ENCODE measurements at regions not wholly inside any gene's neighbourhood (a gene's known extent, or its start where the extent isn't known, plus 50 kb on each side); places are given as distances from the start of the nearest gene placed in this dataset.

DNA sequence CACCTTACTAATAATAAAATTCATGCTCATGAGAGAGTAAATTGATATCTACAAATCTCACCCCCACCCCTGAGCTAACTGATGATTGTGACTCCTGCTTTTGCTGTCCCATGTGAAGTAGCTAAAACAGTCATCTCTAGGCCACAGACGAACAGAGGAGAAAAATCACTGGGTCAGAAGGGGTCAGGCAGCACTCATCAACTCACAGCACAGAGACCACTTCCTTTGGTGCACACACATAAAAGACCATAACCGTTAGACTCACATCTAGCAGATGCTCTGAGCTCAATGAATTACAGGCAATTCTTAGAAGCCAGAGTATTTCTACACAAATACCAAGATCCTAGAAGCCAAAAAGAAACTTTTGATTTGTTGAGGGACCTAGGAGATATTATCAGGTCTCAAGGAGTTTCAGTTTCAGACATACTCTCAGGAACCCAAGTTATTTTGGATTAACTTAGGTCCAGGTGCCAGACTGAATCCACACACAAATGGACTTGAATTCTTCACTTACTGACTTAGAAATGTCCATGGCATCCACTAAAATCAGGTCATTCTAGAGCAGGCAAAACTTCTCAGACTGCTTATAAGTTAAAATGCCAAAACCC lies 65.0 kb upstream of the TES start:
- no peak for DNase-seq (ENCODE audit: low read depth in 3 of 3, low spot score in 1 of 3)

DNA sequence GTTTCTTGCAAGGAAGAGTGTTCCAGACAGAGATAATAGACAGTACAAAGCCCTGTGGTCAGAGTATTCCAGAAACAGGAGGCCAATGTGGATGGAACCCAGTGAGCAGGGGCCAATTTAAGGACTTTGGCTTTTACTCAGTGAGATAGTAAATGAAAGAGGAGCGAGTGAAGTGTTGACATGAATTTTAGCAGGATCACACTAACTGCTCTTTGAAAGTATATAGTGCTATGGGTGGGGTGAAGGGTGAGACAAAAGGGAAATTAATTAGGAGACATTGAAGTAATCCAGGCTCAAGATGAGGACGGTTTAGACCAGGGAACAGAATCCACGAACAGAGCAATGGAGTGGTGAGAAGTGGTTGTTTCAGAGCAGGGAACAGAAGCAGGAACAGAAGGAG lies 62.2 kb upstream of the TES start:
- DNase-seq (ENCODE audit: low read depth in 3 of 3, low spot score in 1 of 3), result no peak

DNA sequence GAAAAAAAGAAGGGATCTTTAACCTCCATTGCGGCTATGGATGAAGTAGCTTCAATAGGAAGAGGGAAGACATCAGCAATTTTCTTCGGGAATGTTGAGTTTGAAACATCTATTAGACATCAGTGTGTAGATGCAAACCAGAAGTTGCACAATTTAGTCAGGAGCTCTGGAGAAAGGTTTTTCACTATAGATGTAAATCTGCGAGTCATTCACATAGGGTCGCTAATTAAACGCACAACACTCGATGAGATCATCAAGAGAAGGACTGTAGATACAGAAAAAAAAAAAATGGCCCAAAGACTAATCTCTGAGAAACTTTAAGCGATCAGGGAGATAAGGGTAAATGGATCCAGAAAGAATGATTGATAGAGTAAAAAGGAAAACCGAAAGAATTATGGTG lies 61.7 kb upstream of the TES start:
- no peak for DNase-seq (ENCODE audit: low read depth in 3 of 3, low spot score in 1 of 3)

DNA sequence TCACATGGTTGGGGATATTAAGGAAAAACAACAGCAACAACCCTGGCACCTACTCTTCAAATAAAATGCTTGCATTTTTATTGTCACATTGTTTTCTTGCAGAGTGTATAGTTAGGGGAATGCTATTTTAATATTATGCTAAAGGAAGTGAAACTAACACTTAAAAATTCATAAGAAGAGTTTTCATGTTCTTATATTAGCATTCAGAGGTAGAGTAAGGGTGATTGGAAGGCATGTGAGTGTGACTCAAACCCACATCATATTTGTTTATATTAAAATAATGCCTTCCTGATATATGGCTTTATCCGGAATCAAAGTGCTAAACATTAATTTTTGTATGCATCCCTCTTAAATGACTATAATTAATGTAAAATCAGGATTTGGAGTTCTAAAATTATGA lies 59.8 kb upstream of the TES start:
- no peak for DNase-seq (ENCODE audit: low read depth in 3 of 3, low spot score in 1 of 3)

DNA sequence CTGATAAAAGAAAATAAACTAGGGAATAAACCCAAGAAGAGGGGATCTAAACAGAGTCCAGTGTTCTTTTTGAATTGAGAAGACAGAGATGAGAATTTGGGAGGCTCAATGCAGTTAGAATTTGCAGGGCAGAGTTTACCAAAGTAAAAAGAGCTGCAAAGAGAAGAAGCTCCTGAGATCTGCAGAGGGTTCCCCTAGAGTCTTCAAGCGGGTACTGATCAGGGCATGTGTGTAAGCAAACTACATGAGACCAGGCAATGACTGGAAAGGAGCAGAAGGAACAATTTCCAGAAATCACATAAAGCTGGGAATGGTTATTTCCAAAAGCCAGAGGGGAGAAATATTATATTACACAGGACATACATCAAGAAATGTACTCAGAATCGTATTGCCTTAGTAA lies 58.1 kb upstream of the TES start:
- DNase-seq (ENCODE audit: low read depth in 3 of 3, low spot score in 1 of 3), result no peak

DNA sequence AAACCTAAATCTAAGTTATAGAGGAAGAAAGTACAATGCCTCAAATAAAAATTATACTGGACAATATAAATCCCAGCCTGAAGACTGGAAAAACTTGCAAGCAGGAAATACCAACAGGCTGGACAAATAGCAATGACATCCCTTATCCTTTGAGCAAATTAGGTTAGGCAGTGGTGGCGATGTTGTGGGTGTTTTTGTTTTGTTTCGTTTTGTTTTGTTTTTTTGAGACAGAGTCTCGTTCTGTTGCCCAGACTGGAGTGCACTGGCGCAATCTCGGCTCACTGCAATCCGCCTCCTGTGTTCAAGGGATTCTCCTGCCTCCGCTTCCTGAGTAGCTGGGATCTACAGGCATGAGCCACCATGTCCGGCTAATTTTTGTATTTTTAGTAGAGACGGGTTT lies 57.3 kb upstream of the TES start:
- no peak for DNase-seq (ENCODE audit: low read depth in 3 of 3, low spot score in 1 of 3)

DNA sequence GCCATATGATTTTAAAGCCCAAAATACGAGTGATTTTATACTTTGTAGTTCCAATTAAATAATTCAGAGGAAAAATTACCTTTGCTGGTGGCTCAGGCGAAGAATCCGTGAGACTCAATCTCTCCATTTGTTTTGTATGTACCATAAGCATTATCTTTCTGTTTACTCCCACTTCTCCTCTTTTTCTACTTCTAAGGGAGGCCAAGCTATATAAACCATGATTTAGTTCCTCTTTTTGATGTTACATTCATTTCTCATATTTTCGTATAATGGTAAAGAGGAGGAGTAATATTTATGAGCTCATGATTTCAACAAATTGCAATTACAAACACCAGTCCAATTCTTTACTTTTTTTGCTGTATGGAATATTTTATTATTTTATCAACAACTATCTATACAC lies 50.6 kb upstream of the TES start:
- DNase-seq (ENCODE audit: low read depth in 3 of 3, low spot score in 1 of 3), result no peak
